ENCODE measurements at regions not wholly inside any gene's neighbourhood (a gene's known extent, or its start where the extent isn't known, plus 50 kb on each side); places are given as distances from the start of the nearest gene placed in this dataset.

- Histone ChIP-seq H3K4me2 (ENCODE audit: unreplicated experiment) (no peak overlapping the region), H3K9me3 (ENCODE audit: low read depth) (no peaks in the 10 kb centered on the region), H2AFZ (no peak overlapping the region), H3K4me1 (ENCODE audit: insufficient read depth) (no peaks in the 10 kb centered on the region), H3K79me2 (ENCODE audit: insufficient read depth) (no peaks in the 10 kb centered on the region), H3K27me3 (replicated peaks; ENCODE audit: insufficient read depth) (no peaks in the 10 kb centered on the region), H3K9me2 (ENCODE audit: insufficient read depth) (no peaks in the 10 kb centered on the region), H3K27ac (no peak overlapping the region), H3F3A (ENCODE audit: insufficient read depth) (no peaks in the 10 kb centered on the region), H4K20me1 (ENCODE audit: insufficient read depth) (no peaks in the 10 kb centered on the region), H3K9ac (no peak overlapping the region), H3K4me3 (no peak overlapping the region), H3K36me3 (ENCODE audit: low read depth) (no peaks in the 10 kb centered on the region)
- no peak for DNase-seq
- TF ChIP-seq EZH2 (IDR thresholded peaks at IDR 0.05; ENCODE audit: insufficient read depth, poor library complexity, severe bottlenecking) (no peak), EZH2phosphoT487 (IDR thresholded peaks at IDR 0.05; ENCODE audit: insufficient read depth, low read depth) (no peak)
- 27 to 42% methylated on average over 2 of the region's 2 CpGs for WGBS, 2 experiments (ENCODE audit: low coverage in 1 of 2, low lambda C conversion rate in 2 of 2, missing lambda C conversion rate in 2 of 2)
- in situ Hi-C loops (cut with MboI): no loop called here
Observed at GRCh38 chr14:45976001-45976400, 675.6 kb downstream of the RPL10L start.

- Histone ChIP-seq H3F3A (ENCODE audit: insufficient read depth) (no peaks in the 10 kb centered on the region), H3K27me3 (replicated peaks; ENCODE audit: insufficient read depth) (no peaks in the 10 kb centered on the region), H2AFZ (no peak overlapping the region), H3K9ac (no peak overlapping the region), H3K4me1 (ENCODE audit: insufficient read depth) (no peaks in the 10 kb centered on the region), H3K27ac (no peak overlapping the region), H3K79me2 (ENCODE audit: insufficient read depth) (no peaks in the 10 kb centered on the region), H3K36me3 (ENCODE audit: low read depth) (no peaks in the 10 kb centered on the region), H3K9me2 (ENCODE audit: insufficient read depth) (no peaks in the 10 kb centered on the region), H3K4me3 (no peak overlapping the region), H3K4me2 (ENCODE audit: unreplicated experiment) (no peak overlapping the region), H4K20me1 (ENCODE audit: insufficient read depth) (no peaks in the 10 kb centered on the region), H3K9me3 (ENCODE audit: low read depth) (no peaks in the 10 kb centered on the region)
- TF ChIP-seq EZH2phosphoT487 (IDR thresholded peaks at IDR 0.05; ENCODE audit: insufficient read depth, low read depth): no peak
- TF ChIP-seq EZH2 (IDR thresholded peaks at IDR 0.05; ENCODE audit: insufficient read depth, poor library complexity, severe bottlenecking): no peak
- in situ Hi-C loops (cut with MboI): no loop called here
- 19 to 29% methylated on average over 4 of the region's 4 CpGs for WGBS, 2 experiments (ENCODE audit: low coverage in 1 of 2, low lambda C conversion rate in 2 of 2, missing lambda C conversion rate in 2 of 2)
- DNase-seq: no peak
Observed at GRCh38 chr14:45972416-45972815, 679.2 kb downstream of the RPL10L start.

- no peak for DNase-seq
- H4K20me1 ChIP-seq (ENCODE audit: insufficient read depth): no peaks in the 10 kb centered on the region
- H3K4me2 ChIP-seq (ENCODE audit: unreplicated experiment): no peak overlapping the region
- 5 to 6% methylated on average over 1 of the region's 1 CpG for WGBS, 2 experiments (ENCODE audit: low coverage in 1 of 2, low lambda C conversion rate in 2 of 2, missing lambda C conversion rate in 2 of 2)
- H3K4me3 ChIP-seq: no peak overlapping the region
- no peak overlapping the region for H3K27ac ChIP-seq
- in situ Hi-C loops (cut with MboI): no loop called here
- TF ChIP-seq EZH2phosphoT487 (IDR thresholded peaks at IDR 0.05; ENCODE audit: insufficient read depth, low read depth): no peak
- no peak for TF ChIP-seq EZH2 (IDR thresholded peaks at IDR 0.05; ENCODE audit: insufficient read depth, poor library complexity, severe bottlenecking)
- H3K9me2 ChIP-seq (ENCODE audit: insufficient read depth): no peaks in the 10 kb centered on the region
- H3K27me3 ChIP-seq (replicated peaks; ENCODE audit: insufficient read depth): no peaks in the 10 kb centered on the region
- no peaks in the 10 kb centered on the region for H3K36me3 ChIP-seq (ENCODE audit: low read depth)
- no peaks in the 10 kb centered on the region for H3F3A ChIP-seq (ENCODE audit: insufficient read depth)
- H3K9ac ChIP-seq: no peak overlapping the region
- H3K4me1 ChIP-seq (ENCODE audit: insufficient read depth): no peaks in the 10 kb centered on the region
- H3K79me2 ChIP-seq (ENCODE audit: insufficient read depth): no peaks in the 10 kb centered on the region
- no peak overlapping the region for H2AFZ ChIP-seq
- no peaks in the 10 kb centered on the region for H3K9me3 ChIP-seq (ENCODE audit: low read depth)
Observed at GRCh38 chr14:45970621-45971020, 681.0 kb downstream of the RPL10L start.

GRCh38 chr14:45968037-45968436 is 683.5 kb downstream of the RPL10L start:
- Histone ChIP-seq H3K4me3 (no peak overlapping the region), H3K9ac (no peak overlapping the region), H3K4me1 (ENCODE audit: insufficient read depth) (no peaks in the 10 kb centered on the region), H3K9me3 (ENCODE audit: low read depth) (no peaks in the 10 kb centered on the region), H2AFZ (no peak overlapping the region), H3F3A (ENCODE audit: insufficient read depth) (no peaks in the 10 kb centered on the region), H3K36me3 (ENCODE audit: low read depth) (no peaks in the 10 kb centered on the region), H3K27me3 (replicated peaks; ENCODE audit: insufficient read depth) (no peaks in the 10 kb centered on the region), H3K79me2 (ENCODE audit: insufficient read depth) (no peaks in the 10 kb centered on the region), H3K27ac (no peak overlapping the region), H4K20me1 (ENCODE audit: insufficient read depth) (no peaks in the 10 kb centered on the region), H3K4me2 (ENCODE audit: unreplicated experiment) (no peak overlapping the region), H3K9me2 (ENCODE audit: insufficient read depth) (no peaks in the 10 kb centered on the region)
- TF ChIP-seq EZH2 (IDR thresholded peaks at IDR 0.05; ENCODE audit: insufficient read depth, poor library complexity, severe bottlenecking) (no peak), EZH2phosphoT487 (IDR thresholded peaks at IDR 0.05; ENCODE audit: insufficient read depth, low read depth) (no peak)
- WGBS, 2 experiments (ENCODE audit: low coverage in 1 of 2, low lambda C conversion rate in 2 of 2, missing lambda C conversion rate in 2 of 2): 21 to 22% methylated on average over 1 of the region's 1 CpG
- no peak for DNase-seq
- in situ Hi-C loops (cut with MboI): no loop called here

- in situ Hi-C loops (cut with MboI): no loop called here
- H3K36me3 ChIP-seq (ENCODE audit: low read depth): no peaks in the 10 kb centered on the region
- DNase-seq: no peak
- H3K9ac ChIP-seq: no peak overlapping the region
- H3K27ac ChIP-seq: no peak overlapping the region
- no peaks in the 10 kb centered on the region for H3K79me2 ChIP-seq (ENCODE audit: insufficient read depth)
- H3K9me3 ChIP-seq (ENCODE audit: low read depth): no peaks in the 10 kb centered on the region
- no peak overlapping the region for H2AFZ ChIP-seq
- H3K4me2 ChIP-seq (ENCODE audit: unreplicated experiment): no peak overlapping the region
- no peaks in the 10 kb centered on the region for H3K4me1 ChIP-seq (ENCODE audit: insufficient read depth)
- H3K9me2 ChIP-seq (ENCODE audit: insufficient read depth): no peaks in the 10 kb centered on the region
- H4K20me1 ChIP-seq (ENCODE audit: insufficient read depth): no peaks in the 10 kb centered on the region
- TF ChIP-seq EZH2phosphoT487 (IDR thresholded peaks at IDR 0.05; ENCODE audit: insufficient read depth, low read depth): no peak
- no peak for TF ChIP-seq EZH2 (IDR thresholded peaks at IDR 0.05; ENCODE audit: insufficient read depth, poor library complexity, severe bottlenecking)
- H3K4me3 ChIP-seq: no peak overlapping the region
- H3K27me3 ChIP-seq (replicated peaks; ENCODE audit: insufficient read depth): no peaks in the 10 kb centered on the region
- WGBS, 2 experiments (ENCODE audit: low coverage in 1 of 2, low lambda C conversion rate in 2 of 2, missing lambda C conversion rate in 2 of 2): 9 to 15% methylated on average over 2 of the region's 2 CpGs
- H3F3A ChIP-seq (ENCODE audit: insufficient read depth): no peaks in the 10 kb centered on the region
Observed at GRCh38 chr14:45949479-45949878, 696.5 kb upstream of the MIS18BP1 start.
